GM12878 (cell line): ENCODE measurements at regions not wholly inside any gene's neighbourhood (a gene's known extent, or its start where the extent isn't known, plus 50 kb on each side); places are given as distances from the start of the nearest gene placed in this dataset.

ENCODE experiments used
- ATAC-seq: fragments of 200-7000 bp; cut with Tn5 transposase; 3 replicates; pipeline ENCODE4 v1.9.1; 2020; ENCODE audit warnings: mild to moderate bottlenecking, moderate library complexity
- BruUV-seq: library from RNA; stranded (reverse); fragments of 400-500 nt; replicated peaks from 2 replicates; lab custom pipeline; 2021; lab: Mats Ljungman, UMichigan
- CTCF ChIA-PET: fragments of 300-600 bp; sonication (Branson Sonifier 250); formaldehyde crosslinking; extraction: SDS; loops from one replicate; lab custom pipeline; 2021; ENCODE audit warnings: inconsistent platforms; lab: Yijun Ruan, JAX
- POLR2A ChIA-PET: fragments of 350-600 bp; formaldehyde crosslinking; extraction: SDS; loops from one replicate; lab custom pipeline; 2021; ENCODE audit warnings: inconsistent platforms; lab: Charles Lee
- RAD21 ChIA-PET: fragments of 300-600 bp; sonication (Branson Sonifier 250); formaldehyde crosslinking; loops from one replicate; lab custom pipeline; 2023; ENCODE audit warnings: antibody characterized with exemption; ENCODE audit not compliant: unreplicated experiment; lab: Charles Lee
- SMC1A ChIA-PET: fragments of 300-600 bp; sonication (Branson Sonifier 250); formaldehyde crosslinking; loops from one replicate; lab custom pipeline; 2023; ENCODE audit not compliant: unreplicated experiment, uncharacterized antibody; lab: Charles Lee
- DNase-seq: peaks from one replicate; pipeline ENCODE4 v3.0.0-alpha.2; 2011; ENCODE audit warnings: low read depth, low spot score
- FAIRE-seq: peaks from 3 replicates; lab custom pipeline; 2011; peaks lifted over from hg19 to GRCh38; lab: Jason Lieb, UNC
- H2AFZ ChIP-seq: 2 replicates; pipeline ENCODE4 v1.6.0; 2011; ENCODE audit warnings: low read depth, low read length, control low read depth; ENCODE audit not compliant: control insufficient read depth
- H3K27ac ChIP-seq: 2 replicates; pipeline ENCODE4 v1.5.1; 2011; ENCODE audit warnings: control low read depth; ENCODE audit not compliant: control insufficient read depth, insufficient read depth
- H3K27me3 ChIP-seq, 2 experiments: replicated peaks in 1 of 2; 2 replicates each; pipeline versions ENCODE4 v1.6.0 to v1.6.1; 2011; ENCODE audit warnings: low read length in 1 of 2; ENCODE audit not compliant: control insufficient read depth in 2 of 2, insufficient read depth in 2 of 2
- H3K36me3 ChIP-seq, 2 experiments: 2 replicates each; pipeline ENCODE4 v1.5.1; 2011; ENCODE audit warnings: low read length in 1 of 2; ENCODE audit not compliant: control insufficient read depth in 2 of 2, insufficient read depth in 2 of 2
- H3K4me1 ChIP-seq: 2 replicates; pipeline ENCODE4 v1.6.1; 2011; ENCODE audit warnings: mild to moderate bottlenecking, low read length, moderate library complexity, mixed read lengths; ENCODE audit not compliant: control insufficient read depth, insufficient read depth
- H3K4me2 ChIP-seq: 2 replicates; pipeline ENCODE4 v1.6.0; 2011; ENCODE audit warnings: control low read depth; ENCODE audit not compliant: control insufficient read depth, insufficient read depth
- H3K4me3 ChIP-seq: fragments of 200-600 bp; sonication (generic); 2 replicates; pipeline ENCODE4 v1.5.1; 2016
- H3K79me2 ChIP-seq: 2 replicates; pipeline ENCODE4 v1.6.0; 2011; ENCODE audit warnings: low read length; ENCODE audit not compliant: control insufficient read depth, insufficient read depth
- H3K9ac ChIP-seq: 2 replicates; pipeline ENCODE4 v1.8.0; 2011; ENCODE audit warnings: low read length, control low read depth, mixed read lengths; ENCODE audit not compliant: control insufficient read depth, insufficient read depth
- H3K9me3 ChIP-seq: replicated peaks from 3 replicates; pipeline ENCODE4 v1.5.1; 2011; ENCODE audit warnings: mild to moderate bottlenecking, low read length; ENCODE audit not compliant: control insufficient read depth, insufficient read depth
- H4K20me1 ChIP-seq: 2 replicates; pipeline ENCODE4 v1.6.0; 2011; ENCODE audit not compliant: control insufficient read depth, insufficient read depth
- EED ChIP-seq: sonication (generic); IDR thresholded peaks from 2 replicates; pipeline ENCODE4 v1.6.1; 2016; ENCODE audit warnings: antibody characterized with exemption, low read depth
- HCFC1 ChIP-seq: fragments of 150-350 bp; IDR thresholded peaks from 2 replicates; pipeline ENCODE4 v1.6.1; 2014; ENCODE audit warnings: low read length
- IKZF1 ChIP-seq: fragments of 450-650 bp; conservative IDR thresholded peaks from 2 replicates; pipeline ENCODE4 v1.6.1; 2017; ENCODE audit warnings: antibody characterized with exemption, mild to moderate bottlenecking
- PKNOX1 ChIP-seq: fragments of 450-650 bp; IDR thresholded peaks from 2 replicates; pipeline ENCODE4 v1.6.1; 2016; ENCODE audit warnings: mild to moderate bottlenecking
- SP1 ChIP-seq: IDR thresholded peaks from one replicate; pipeline ENCODE4 v1.6.1; 2011; ENCODE audit warnings: low read depth, low read length
- STAT1 ChIP-seq: fragments of 450-650 bp; conservative IDR thresholded peaks from 2 replicates; pipeline ENCODE4 v1.6.1; 2014; ENCODE audit warnings: antibody characterized with exemption, mild to moderate bottlenecking
- TCF12 ChIP-seq: IDR thresholded peaks from 2 replicates; pipeline ENCODE4 v1.6.1; 2011; ENCODE audit warnings: low read depth, mild to moderate bottlenecking, low read length
- USF2 ChIP-seq: IDR thresholded peaks from 2 replicates; pipeline ENCODE4 v1.6.1; 2011; ENCODE audit warnings: low read depth, low read length, improper control_type of control experiment, borderline replicate concordance
- YY1 ChIP-seq: IDR thresholded peaks from 2 replicates; pipeline ENCODE4 v1.6.1; 2011; ENCODE audit warnings: low read depth, mild to moderate bottlenecking, low read length
- ZNF217 ChIP-seq: fragments of 450-650 bp; IDR thresholded peaks from 2 replicates; pipeline ENCODE4 v1.6.1; 2017; ENCODE audit warnings: antibody characterized with exemption, mild to moderate bottlenecking
- ZNF274 ChIP-seq: IDR thresholded peaks from one replicate; pipeline ENCODE4 v1.8.0; 2011; ENCODE audit not compliant: insufficient read length, insufficient read depth
- ZZZ3 ChIP-seq: IDR thresholded peaks from 2 replicates; pipeline ENCODE4 v1.6.1; 2011; ENCODE audit warnings: low read depth; ENCODE audit not compliant: control insufficient read depth, insufficient read length
- WGBS: methylation state at CpG from one replicate; pipeline ENCODE4 v1.1.6; 2016; ENCODE audit warnings: low lambda C conversion rate; ENCODE audit not compliant: insufficient replicate concordance, insufficient coverage; ENCODE audit errors: missing lambda C conversion rate; 5-methylcytosine and 5-hydroxymethylcytosine counted together
- in situ Hi-C: fragments of 300-500 bp; cut with MboI; formaldehyde crosslinking; loops from 9 replicates; pipeline ENCODE4 v1.14.3; 2018; ENCODE audit warnings: mixed read lengths
- intact Hi-C: fragments of 100-400 bp; cut with micrococcal nuclease; formaldehyde crosslinking; loops from one replicate; pipeline ENCODE4 v1.14.2; 2022; ENCODE audit not compliant: unreplicated experiment
- TF ChIP-seq, protein P1 (sequence below): fragments of 450-650 bp; IDR thresholded peaks from 2 replicates; pipeline ENCODE4 v1.6.1; 2017; ENCODE audit warnings: mild to moderate bottlenecking
- TF ChIP-seq, protein P2 (sequence below): IDR thresholded peaks from 2 replicates; pipeline ENCODE4 v1.6.1; 2012; ENCODE audit warnings: mild to moderate bottlenecking, low read depth, low read length

GRCh38 chr19:41511628-41512027 is 64.3 kb upstream of the CEACAM21 start:
- no peak overlapping the region for H3K4me3 ChIP-seq
- H3K9ac ChIP-seq = no peak overlapping the region
- no TSS peak for BruUV-seq
- H3K4me2 ChIP-seq = no peak overlapping the region
- ChIA-PET SMC1A (no interaction called here), POLR2A (no interaction called here), CTCF (no interaction called here), RAD21 (no interaction called here)
- ATAC-seq = no peak
- H3K36me3 ChIP-seq = no peaks in the 10 kb centered on the region
- 75% methylated on average over 8 of the region's 8 CpGs for WGBS
- DNase-seq = no peak
- no peaks in the 10 kb centered on the region for H3K9me3 ChIP-seq
- intact Hi-C loops = no loop called here
- no peak overlapping the region for H3K27ac ChIP-seq
- in situ Hi-C loops = no loop called here
- TF ChIP-seq, protein P1, sequence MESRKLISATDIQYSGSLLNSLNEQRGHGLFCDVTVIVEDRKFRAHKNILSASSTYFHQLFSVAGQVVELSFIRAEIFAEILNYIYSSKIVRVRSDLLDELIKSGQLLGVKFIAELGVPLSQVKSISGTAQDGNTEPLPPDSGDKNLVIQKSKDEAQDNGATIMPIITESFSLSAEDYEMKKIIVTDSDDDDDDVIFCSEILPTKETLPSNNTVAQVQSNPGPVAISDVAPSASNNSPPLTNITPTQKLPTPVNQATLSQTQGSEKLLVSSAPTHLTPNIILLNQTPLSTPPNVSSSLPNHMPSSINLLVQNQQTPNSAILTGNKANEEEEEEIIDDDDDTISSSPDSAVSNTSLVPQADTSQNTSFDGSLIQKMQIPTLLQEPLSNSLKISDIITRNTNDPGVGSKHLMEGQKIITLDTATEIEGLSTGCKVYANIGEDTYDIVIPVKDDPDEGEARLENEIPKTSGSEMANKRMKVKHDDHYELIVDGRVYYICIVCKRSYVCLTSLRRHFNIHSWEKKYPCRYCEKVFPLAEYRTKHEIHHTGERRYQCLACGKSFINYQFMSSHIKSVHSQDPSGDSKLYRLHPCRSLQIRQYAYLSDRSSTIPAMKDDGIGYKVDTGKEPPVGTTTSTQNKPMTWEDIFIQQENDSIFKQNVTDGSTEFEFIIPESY = no peak
- TF ChIP-seq HCFC1 = no peak
- TF ChIP-seq STAT1 = no peak
- no peak for TF ChIP-seq USF2
- no peak for TF ChIP-seq TCF12
- TF ChIP-seq, protein P2, sequence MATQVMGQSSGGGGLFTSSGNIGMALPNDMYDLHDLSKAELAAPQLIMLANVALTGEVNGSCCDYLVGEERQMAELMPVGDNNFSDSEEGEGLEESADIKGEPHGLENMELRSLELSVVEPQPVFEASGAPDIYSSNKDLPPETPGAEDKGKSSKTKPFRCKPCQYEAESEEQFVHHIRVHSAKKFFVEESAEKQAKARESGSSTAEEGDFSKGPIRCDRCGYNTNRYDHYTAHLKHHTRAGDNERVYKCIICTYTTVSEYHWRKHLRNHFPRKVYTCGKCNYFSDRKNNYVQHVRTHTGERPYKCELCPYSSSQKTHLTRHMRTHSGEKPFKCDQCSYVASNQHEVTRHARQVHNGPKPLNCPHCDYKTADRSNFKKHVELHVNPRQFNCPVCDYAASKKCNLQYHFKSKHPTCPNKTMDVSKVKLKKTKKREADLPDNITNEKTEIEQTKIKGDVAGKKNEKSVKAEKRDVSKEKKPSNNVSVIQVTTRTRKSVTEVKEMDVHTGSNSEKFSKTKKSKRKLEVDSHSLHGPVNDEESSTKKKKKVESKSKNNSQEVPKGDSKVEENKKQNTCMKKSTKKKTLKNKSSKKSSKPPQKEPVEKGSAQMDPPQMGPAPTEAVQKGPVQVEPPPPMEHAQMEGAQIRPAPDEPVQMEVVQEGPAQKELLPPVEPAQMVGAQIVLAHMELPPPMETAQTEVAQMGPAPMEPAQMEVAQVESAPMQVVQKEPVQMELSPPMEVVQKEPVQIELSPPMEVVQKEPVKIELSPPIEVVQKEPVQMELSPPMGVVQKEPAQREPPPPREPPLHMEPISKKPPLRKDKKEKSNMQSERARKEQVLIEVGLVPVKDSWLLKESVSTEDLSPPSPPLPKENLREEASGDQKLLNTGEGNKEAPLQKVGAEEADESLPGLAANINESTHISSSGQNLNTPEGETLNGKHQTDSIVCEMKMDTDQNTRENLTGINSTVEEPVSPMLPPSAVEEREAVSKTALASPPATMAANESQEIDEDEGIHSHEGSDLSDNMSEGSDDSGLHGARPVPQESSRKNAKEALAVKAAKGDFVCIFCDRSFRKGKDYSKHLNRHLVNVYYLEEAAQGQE = no peak
- no peak for TF ChIP-seq YY1
- no peak for TF ChIP-seq SP1
- no peak for TF ChIP-seq EED
- TF ChIP-seq PKNOX1 = no peak
- TF ChIP-seq IKZF1 = no peak
- TF ChIP-seq ZNF274 = no peak
- no peak for TF ChIP-seq ZNF217
- no peak for TF ChIP-seq ZZZ3
- no peaks in the 10 kb centered on the region for H4K20me1 ChIP-seq
- no peak for FAIRE-seq
- no peaks in the 10 kb centered on the region for H3K27me3 ChIP-seq
- no peak overlapping the region for H2AFZ ChIP-seq
- peaks cover 8% of the 10 kb centered on the region for H3K4me1 ChIP-seq
- no peaks in the 10 kb centered on the region for H3K79me2 ChIP-seq
